ENCODE measurements at regions not wholly inside any gene's neighbourhood (a gene's known extent, or its start where the extent isn't known, plus 50 kb on each side); places are given as distances from the start of the nearest gene placed in this dataset.

DNA sequence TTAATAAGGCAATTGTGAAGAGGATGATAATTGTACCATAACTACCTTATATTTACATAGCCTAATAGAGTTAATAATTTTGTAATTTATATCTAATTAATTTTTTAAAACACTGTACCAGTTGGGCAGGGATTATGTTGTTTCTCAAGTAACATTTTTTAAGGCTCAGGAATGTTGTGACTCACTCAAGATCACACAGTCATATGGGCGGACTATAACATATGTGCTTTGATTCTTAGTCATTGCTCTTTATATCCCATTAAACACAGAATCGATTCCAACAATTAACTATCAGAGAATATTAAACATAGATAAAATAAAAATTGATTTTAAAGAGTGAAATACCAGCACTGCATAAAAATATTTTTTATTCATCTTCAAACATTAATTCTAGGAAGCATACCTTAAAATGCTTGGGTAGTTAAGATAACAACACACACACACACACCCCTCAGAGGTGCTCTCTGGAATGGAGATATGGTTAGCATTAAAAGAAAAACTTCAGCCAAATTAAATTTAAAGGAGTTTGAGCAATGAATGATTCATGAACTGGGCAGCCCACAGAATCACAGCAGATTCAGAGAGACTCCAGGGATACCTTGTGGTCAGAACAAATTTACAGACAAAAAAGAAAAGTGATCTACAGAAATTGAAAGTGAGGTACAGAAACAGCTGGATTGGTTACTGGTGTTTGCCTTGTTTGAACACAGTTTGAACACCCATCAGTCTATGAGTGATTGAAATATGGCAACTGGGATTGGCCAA, 869.4 kb upstream of the ID2 start:
- TF ChIP-seq, protein P1, sequence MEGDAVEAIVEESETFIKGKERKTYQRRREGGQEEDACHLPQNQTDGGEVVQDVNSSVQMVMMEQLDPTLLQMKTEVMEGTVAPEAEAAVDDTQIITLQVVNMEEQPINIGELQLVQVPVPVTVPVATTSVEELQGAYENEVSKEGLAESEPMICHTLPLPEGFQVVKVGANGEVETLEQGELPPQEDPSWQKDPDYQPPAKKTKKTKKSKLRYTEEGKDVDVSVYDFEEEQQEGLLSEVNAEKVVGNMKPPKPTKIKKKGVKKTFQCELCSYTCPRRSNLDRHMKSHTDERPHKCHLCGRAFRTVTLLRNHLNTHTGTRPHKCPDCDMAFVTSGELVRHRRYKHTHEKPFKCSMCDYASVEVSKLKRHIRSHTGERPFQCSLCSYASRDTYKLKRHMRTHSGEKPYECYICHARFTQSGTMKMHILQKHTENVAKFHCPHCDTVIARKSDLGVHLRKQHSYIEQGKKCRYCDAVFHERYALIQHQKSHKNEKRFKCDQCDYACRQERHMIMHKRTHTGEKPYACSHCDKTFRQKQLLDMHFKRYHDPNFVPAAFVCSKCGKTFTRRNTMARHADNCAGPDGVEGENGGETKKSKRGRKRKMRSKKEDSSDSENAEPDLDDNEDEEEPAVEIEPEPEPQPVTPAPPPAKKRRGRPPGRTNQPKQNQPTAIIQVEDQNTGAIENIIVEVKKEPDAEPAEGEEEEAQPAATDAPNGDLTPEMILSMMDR (IDR thresholded peaks at IDR 0.05; ENCODE audit: low read depth, low read length) = no peak
- TF ChIP-seq POLR2A (IDR thresholded peaks at IDR 0.05; ENCODE audit: extremely low read depth, insufficient read length) = no peak

All from NB4 (cell line).